Stomach (tissue), 4 donors: ENCODE measurements at regions not wholly inside any gene's neighbourhood (a gene's known extent, or its start where the extent isn't known, plus 50 kb on each side); places are given as distances from the start of the nearest gene placed in this dataset.

Experiments
- CTCF ChIP-seq, 7 experiments: fragments of 450-650 bp in 4 of 7; fragments of 200-600 bp in 3 of 7; sonication (generic) in 3 of 7; IDR thresholded peaks; one replicate each; pipeline ENCODE4 v1.5.1; 2016 to 2019; ENCODE audit warnings: antibody characterized with exemption in 7 of 7, control low read depth in 2 of 7, mild to moderate bottlenecking in 1 of 7
- EP300 ChIP-seq: sonication (generic); formaldehyde crosslinking; IDR thresholded peaks from one replicate; pipeline ENCODE4 v1.6.1; 2017; ENCODE audit warnings: antibody characterized with exemption
- POLR2A ChIP-seq, 4 donors: fragments of 450-650 bp; IDR thresholded peaks; one replicate each; pipeline ENCODE4 v1.6.1; 2016; ENCODE audit warnings: antibody characterized with exemption in 4 of 4, control low read depth in 2 of 4, mild to moderate bottlenecking in 1 of 4, moderate library complexity in 1 of 4
- POLR2AphosphoS5 ChIP-seq, 3 donors: sonication (generic); formaldehyde crosslinking; IDR thresholded peaks; one replicate each; pipeline ENCODE4 v1.6.1; 2016; ENCODE audit warnings: antibody characterized with exemption in 3 of 3

GRCh38 chr2:18047896-18048657, 169.6 kb downstream of the KCNS3 start:
- TF ChIP-seq CTCF (IDR thresholded peaks at IDR 0.05) (no peak), POLR2A (IDR thresholded peaks at IDR 0.05) (no peak), EP300 (no peak), POLR2AphosphoS5 (IDR thresholded peaks at IDR 0.05) (no peak)
